Karpas-422 (cell line): ENCODE measurements at regions not wholly inside any gene's neighbourhood (a gene's known extent, or its start where the extent isn't known, plus 50 kb on each side); places are given as distances from the start of the nearest gene placed in this dataset.

Experiments
- DNase-seq: peaks from one replicate; pipeline ENCODE4 v3.0.0-alpha.2; 2015
- H2AFZ ChIP-seq: fragments of 200-600 bp; sonication (generic); 2 replicates; pipeline ENCODE4 v1.6.1; 2014; ENCODE audit warnings: antibody characterized with exemption, low read length, mixed read lengths
- H3K27ac ChIP-seq: fragments of 200-600 bp; sonication (generic); 2 replicates; pipeline ENCODE4 v1.5.1; 2014; ENCODE audit warnings: mild to moderate bottlenecking, low read length, moderate library complexity
- H3K27me3 ChIP-seq: fragments of 200-600 bp; sonication (generic); 2 replicates; pipeline ENCODE4 v1.6.1; 2014; ENCODE audit warnings: low read length, mixed read lengths
- H3K36me3 ChIP-seq: fragments of 200-600 bp; sonication (generic); 2 replicates; pipeline ENCODE4 v1.6.1; 2014; ENCODE audit warnings: low read length, mixed read lengths; ENCODE audit not compliant: insufficient read depth
- H3K4me1 ChIP-seq: fragments of 200-600 bp; sonication (generic); 2 replicates; pipeline ENCODE4 v1.6.1; 2014; ENCODE audit warnings: mild to moderate bottlenecking, low read length, mixed read lengths
- H3K4me2 ChIP-seq: fragments of 200-600 bp; sonication (generic); 2 replicates; pipeline ENCODE4 v1.6.1; 2014; ENCODE audit warnings: low read length, low read depth, mild to moderate bottlenecking; ENCODE audit not compliant: poor library complexity, severe bottlenecking
- H3K4me3 ChIP-seq: fragments of 200-600 bp; sonication (generic); 2 replicates; pipeline ENCODE4 v1.5.1; 2014; ENCODE audit warnings: mild to moderate bottlenecking, antibody characterized with exemption, low read length, mixed read lengths
- H3K79me2 ChIP-seq: fragments of 200-600 bp; sonication (generic); 2 replicates; pipeline ENCODE4 v1.6.1; 2014; ENCODE audit warnings: mild to moderate bottlenecking, low read length, mixed read lengths
- H3K9ac ChIP-seq: fragments of 200-600 bp; sonication (generic); 2 replicates; pipeline ENCODE4 v1.6.0; 2014; ENCODE audit warnings: low read length
- H3K9me2 ChIP-seq: fragments of 200-600 bp; sonication (generic), shearing (Covaris generic); replicated peaks from 2 replicates; pipeline ENCODE4 v1.6.0; 2014; ENCODE audit warnings: mild to moderate bottlenecking, low read length, moderate library complexity; ENCODE audit not compliant: insufficient read depth
- H3K9me3 ChIP-seq: fragments of 300-700, 200-600 bp; sonication (generic); 2 replicates; pipeline ENCODE4 v1.6.1; 2014; ENCODE audit warnings: low read length, mixed read lengths
- H4K20me1 ChIP-seq: fragments of 200-600 bp; sonication (generic); 2 replicates; pipeline ENCODE4 v1.6.1; 2014; ENCODE audit warnings: mild to moderate bottlenecking, antibody characterized with exemption, low read length, low read depth; ENCODE audit not compliant: insufficient read depth

DNA sequence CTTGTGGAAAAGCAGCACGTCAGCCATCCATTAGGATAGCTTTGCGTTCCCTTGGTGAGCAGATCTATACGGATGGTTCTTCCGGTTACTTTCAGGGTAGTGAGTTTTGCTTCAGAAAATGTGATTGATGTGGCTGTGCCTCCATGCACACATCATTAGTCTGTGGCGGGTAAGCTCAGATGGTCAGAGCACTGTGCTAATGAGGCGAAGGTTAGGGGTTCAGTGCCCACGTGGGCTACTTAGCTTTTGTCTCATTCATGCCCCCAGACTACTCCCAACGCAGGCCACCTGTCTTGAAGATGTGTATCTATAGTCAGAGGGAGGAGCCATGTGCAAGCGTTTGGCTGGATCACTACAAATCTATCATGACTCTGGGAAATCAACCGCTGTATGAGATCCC is 322.8 kb upstream of the POU3F3 start:
- DNase-seq = no peak
- Histone ChIP-seq H2AFZ (no peak overlapping the region), H3K9ac (no peak overlapping the region)

DNA sequence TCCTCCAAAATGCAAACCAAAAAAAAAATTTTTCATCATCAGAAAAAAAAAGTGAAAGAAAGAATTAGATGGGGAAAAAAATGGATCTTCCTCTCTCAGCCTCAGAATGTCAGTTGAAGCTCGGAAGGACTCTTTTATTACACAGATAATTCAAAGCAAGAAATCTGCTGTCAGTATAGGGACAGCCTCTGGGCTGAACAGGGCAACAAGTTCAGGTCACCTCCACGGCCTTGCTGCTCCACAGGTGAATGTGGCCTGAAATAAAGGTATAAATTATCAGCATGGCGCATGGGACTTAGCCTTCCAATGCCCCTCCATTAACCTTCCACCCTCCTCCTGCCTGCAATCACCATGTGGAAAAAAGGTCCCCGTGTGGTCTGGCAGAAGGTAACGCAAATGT is 316.8 kb upstream of the POU3F3 start:
- H3K9me2 ChIP-seq = no peaks in the 10 kb centered on the region
- no peaks in the 10 kb centered on the region for H4K20me1 ChIP-seq
- no peaks in the 10 kb centered on the region for H3K9me3 ChIP-seq
- no peaks in the 10 kb centered on the region for H3K27me3 ChIP-seq
- no peak overlapping the region for H3K9ac ChIP-seq
- no peak for DNase-seq
- H3K4me2 ChIP-seq = no peak overlapping the region
- H3K36me3 ChIP-seq = no peaks in the 10 kb centered on the region
- no peak overlapping the region for H3K27ac ChIP-seq
- H3K79me2 ChIP-seq = no peaks in the 10 kb centered on the region
- H3K4me3 ChIP-seq = no peak overlapping the region
- H3K4me1 ChIP-seq = no peaks in the 10 kb centered on the region
- no peak overlapping the region for H2AFZ ChIP-seq

More for the DNA sequence above, 322.8 kb upstream of the POU3F3 start:
- Histone ChIP-seq H3K4me1 (no peaks in the 10 kb centered on the region), H3K4me3 (no peak overlapping the region), H3K36me3 (no peaks in the 10 kb centered on the region), H3K4me2 (no peak overlapping the region), H3K9me2 (no peaks in the 10 kb centered on the region), H4K20me1 (no peaks in the 10 kb centered on the region), H3K27me3 (no peaks in the 10 kb centered on the region), H3K27ac (no peak overlapping the region), H3K9me3 (no peaks in the 10 kb centered on the region), H3K79me2 (no peaks in the 10 kb centered on the region)

DNA sequence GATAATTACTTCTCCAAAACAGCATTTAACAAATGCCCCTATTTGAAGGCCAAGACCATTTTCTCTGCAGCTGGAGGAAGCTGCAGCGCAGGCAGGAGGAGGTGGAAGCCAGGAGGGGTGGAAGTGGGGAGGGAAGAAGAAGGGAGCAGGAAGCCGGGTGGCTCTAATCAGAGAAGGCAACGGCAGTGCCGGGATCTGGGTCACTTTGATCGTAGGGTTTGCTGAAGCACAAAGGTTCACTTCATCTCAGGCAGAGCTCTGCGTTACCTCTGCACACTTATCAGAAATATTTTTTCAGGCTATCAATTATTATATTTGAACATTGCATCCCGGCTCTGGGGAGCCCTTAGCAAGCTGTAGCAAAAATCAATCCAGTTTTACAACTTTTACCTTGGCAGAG is 315.8 kb upstream of the POU3F3 start:
- Histone ChIP-seq H3K36me3 (no peaks in the 10 kb centered on the region), H3K9me3 (no peaks in the 10 kb centered on the region), H3K27ac (no peak overlapping the region), H3K9me2 (no peaks in the 10 kb centered on the region), H3K27me3 (no peaks in the 10 kb centered on the region), H3K4me2 (no peak overlapping the region), H3K4me3 (no peak overlapping the region), H4K20me1 (no peaks in the 10 kb centered on the region), H2AFZ (no peak overlapping the region), H3K4me1 (no peaks in the 10 kb centered on the region), H3K9ac (no peak overlapping the region), H3K79me2 (no peaks in the 10 kb centered on the region)
- no peak for DNase-seq

DNA sequence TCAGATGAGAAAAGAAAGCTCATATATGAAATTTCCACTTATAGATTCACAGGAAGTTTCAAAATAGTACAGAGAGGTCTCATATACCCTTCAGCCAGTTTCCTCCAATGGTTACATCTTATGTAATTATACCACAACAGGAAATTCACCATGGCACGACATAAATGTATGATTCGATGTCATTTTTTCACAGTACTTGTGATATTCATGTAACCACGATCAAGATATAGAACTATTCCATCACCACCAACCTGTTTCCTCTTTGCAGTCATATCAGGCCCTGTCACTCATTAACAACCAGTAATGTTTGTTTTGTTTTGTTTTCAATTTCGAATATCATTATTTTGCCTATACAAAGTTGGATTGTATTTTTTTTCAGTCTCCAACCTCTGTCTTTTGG is 314.3 kb upstream of the POU3F3 start:
- H3K36me3 ChIP-seq = no peaks in the 10 kb centered on the region
- no peak overlapping the region for H3K4me3 ChIP-seq
- H3K9me2 ChIP-seq = no peaks in the 10 kb centered on the region
- no peaks in the 10 kb centered on the region for H3K4me1 ChIP-seq
- DNase-seq = no peak
- H2AFZ ChIP-seq = no peak overlapping the region
- H3K27me3 ChIP-seq = no peaks in the 10 kb centered on the region
- H3K9ac ChIP-seq = no peak overlapping the region
- H3K4me2 ChIP-seq = no peak overlapping the region
- H4K20me1 ChIP-seq = no peaks in the 10 kb centered on the region
- H3K79me2 ChIP-seq = no peaks in the 10 kb centered on the region
- no peak overlapping the region for H3K27ac ChIP-seq
- H3K9me3 ChIP-seq = no peaks in the 10 kb centered on the region

DNA sequence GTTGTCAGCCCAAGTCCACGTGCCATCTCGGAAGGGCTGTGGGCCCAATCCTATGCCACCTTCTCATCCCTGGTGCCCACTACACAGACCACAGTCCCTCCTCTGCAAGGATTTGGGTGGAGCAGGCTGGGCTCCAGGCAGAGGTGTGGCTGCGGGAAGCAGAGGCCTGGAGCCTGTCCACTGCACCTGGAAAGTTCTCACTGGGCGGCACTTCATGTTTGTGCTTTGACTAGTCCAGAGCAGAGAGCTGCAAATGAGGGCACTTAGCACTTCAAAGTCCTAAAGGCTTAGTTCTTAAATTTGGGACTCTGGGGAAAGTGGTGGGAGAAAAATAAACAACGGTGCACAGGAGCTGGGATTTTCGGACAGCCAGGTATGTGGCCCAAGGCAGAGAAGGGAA is 308.9 kb upstream of the POU3F3 start:
- H3K79me2 ChIP-seq = no peaks in the 10 kb centered on the region

DNA sequence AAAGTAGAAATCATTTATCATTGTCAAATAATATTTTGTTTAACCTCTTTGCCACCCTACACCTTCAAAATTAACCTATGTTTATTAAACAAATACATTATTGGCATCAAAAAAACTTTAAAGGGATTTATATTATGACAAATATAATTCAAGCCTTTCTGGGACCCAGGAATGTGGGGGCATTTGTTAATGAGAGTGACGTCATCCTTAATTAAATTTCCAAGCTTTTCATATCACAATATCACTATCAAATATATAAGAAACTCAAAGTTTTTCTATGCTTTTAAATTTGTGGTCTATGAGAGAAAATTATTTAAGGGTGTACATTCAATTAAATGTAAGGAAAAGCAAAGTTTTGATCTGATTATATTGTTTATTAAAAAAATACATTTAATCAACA is 307.4 kb upstream of the POU3F3 start:
- H4K20me1 ChIP-seq = no peaks in the 10 kb centered on the region
- H3K79me2 ChIP-seq = no peaks in the 10 kb centered on the region

More for the DNA sequence above, 308.9 kb upstream of the POU3F3 start:
- Histone ChIP-seq H4K20me1 (no peaks in the 10 kb centered on the region), H3K36me3 (no peaks in the 10 kb centered on the region), H3K4me2 (no peak overlapping the region), H3K27ac (no peak overlapping the region), H3K27me3 (no peaks in the 10 kb centered on the region), H3K9ac (no peak overlapping the region), H3K9me2 (no peaks in the 10 kb centered on the region), H3K4me3 (no peak overlapping the region), H2AFZ (no peak overlapping the region), H3K9me3 (no peaks in the 10 kb centered on the region), H3K4me1 (no peaks in the 10 kb centered on the region)
- DNase-seq = no peak

DNA sequence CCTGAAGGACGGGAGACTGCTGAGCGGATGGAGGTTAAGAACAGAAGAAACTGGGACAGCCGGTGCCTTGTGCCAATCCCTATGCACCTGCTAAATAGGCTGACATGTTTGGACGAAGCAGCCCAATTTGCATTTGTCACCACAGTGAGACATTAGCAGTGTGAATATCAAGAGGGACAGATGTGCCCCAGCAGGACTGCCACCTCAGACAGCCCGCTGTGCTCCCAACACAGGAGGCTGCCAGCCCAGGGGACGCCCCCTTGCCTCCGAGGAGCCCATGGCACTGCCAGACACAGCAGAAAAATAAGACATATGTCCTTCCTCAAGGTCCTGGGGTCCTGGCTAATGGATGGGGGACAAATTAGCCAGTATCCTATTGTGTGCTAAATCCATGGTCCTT is 306.7 kb upstream of the POU3F3 start:
- Histone ChIP-seq H3K9ac (no peak overlapping the region), H4K20me1 (no peaks in the 10 kb centered on the region), H3K79me2 (no peaks in the 10 kb centered on the region), H3K36me3 (no peaks in the 10 kb centered on the region), H3K9me3 (no peaks in the 10 kb centered on the region), H3K27ac (no peak overlapping the region), H3K4me2 (no peak overlapping the region), H3K4me1 (no peaks in the 10 kb centered on the region), H3K27me3 (no peaks in the 10 kb centered on the region), H2AFZ (no peak overlapping the region), H3K9me2 (no peaks in the 10 kb centered on the region), H3K4me3 (no peak overlapping the region)
- DNase-seq = no peak

More for the DNA sequence above, 307.4 kb upstream of the POU3F3 start:
- Histone ChIP-seq H2AFZ (no peak overlapping the region), H3K4me3 (no peak overlapping the region), H3K9me2 (no peaks in the 10 kb centered on the region), H3K9ac (no peak overlapping the region), H3K27me3 (no peaks in the 10 kb centered on the region), H3K36me3 (no peaks in the 10 kb centered on the region), H3K4me2 (no peak overlapping the region), H3K9me3 (no peaks in the 10 kb centered on the region), H3K4me1 (no peaks in the 10 kb centered on the region), H3K27ac (no peak overlapping the region)
- no peak for DNase-seq

DNA sequence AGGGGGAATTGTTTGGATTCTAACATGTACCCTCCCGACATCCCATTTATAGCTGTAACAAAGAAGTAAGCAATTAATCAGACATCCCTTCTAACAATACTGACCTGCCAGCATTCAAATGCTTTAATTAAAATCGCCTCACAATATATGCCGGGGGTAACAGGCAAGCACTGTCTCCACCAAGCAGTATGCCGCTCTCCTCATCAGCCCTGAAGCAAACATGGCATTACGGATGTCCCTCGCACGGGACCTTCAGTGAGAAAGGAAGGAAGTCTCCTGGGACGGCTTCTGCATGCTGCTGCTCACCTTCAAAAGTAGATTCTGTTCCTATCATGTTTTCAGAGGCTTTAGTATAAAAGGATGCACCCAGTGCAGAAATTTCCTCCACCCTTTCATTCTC is 292.7 kb upstream of the POU3F3 start:
- Histone ChIP-seq H3K4me1 (no peaks in the 10 kb centered on the region), H3K9ac (no peak overlapping the region), H3K27ac (no peak overlapping the region), H3K4me3 (no peak overlapping the region), H3K9me3 (no peaks in the 10 kb centered on the region), H3K36me3 (no peaks in the 10 kb centered on the region), H4K20me1 (no peaks in the 10 kb centered on the region), H3K27me3 (no peaks in the 10 kb centered on the region), H3K79me2 (no peaks in the 10 kb centered on the region), H3K4me2 (no peak overlapping the region), H2AFZ (no peak overlapping the region), H3K9me2 (no peaks in the 10 kb centered on the region)
- DNase-seq = no peak

DNA sequence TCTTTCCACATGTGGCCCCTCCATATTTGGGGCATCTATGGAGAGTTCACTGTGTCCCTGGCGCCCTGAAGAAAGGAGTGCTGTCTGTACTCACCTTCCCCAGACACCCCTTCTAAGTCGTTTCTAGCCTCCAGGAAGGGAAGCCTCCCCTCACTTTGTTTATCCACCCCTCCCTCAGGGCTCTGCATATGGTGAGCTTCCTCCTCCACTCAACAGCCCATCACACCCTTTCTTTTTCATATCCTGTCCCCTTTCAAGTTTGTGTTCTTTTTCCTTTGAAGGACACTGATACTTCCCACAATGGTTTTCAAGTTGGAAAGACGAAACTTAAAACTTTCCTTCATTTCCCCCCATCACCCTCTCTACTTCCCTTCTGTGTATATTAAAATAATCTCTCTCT is 291.4 kb upstream of the POU3F3 start:
- no peaks in the 10 kb centered on the region for H3K36me3 ChIP-seq
- no peak overlapping the region for H2AFZ ChIP-seq
- H4K20me1 ChIP-seq = no peaks in the 10 kb centered on the region
- no peaks in the 10 kb centered on the region for H3K79me2 ChIP-seq
- H3K9me2 ChIP-seq = no peaks in the 10 kb centered on the region
- no peaks in the 10 kb centered on the region for H3K27me3 ChIP-seq
- no peaks in the 10 kb centered on the region for H3K4me1 ChIP-seq
- H3K4me2 ChIP-seq = no peak overlapping the region
- no peak overlapping the region for H3K27ac ChIP-seq
- no peak overlapping the region for H3K4me3 ChIP-seq
- DNase-seq = no peak
- H3K9ac ChIP-seq = no peak overlapping the region
- no peaks in the 10 kb centered on the region for H3K9me3 ChIP-seq
